ENCODE measurements at regions not wholly inside any gene's neighbourhood (a gene's known extent, or its start where the extent isn't known, plus 50 kb on each side); places are given as distances from the start of the nearest gene placed in this dataset.
A peak's percentile ranks its signal among the peaks of the same experiment; 100 is the strongest.

GRCh38 chr14:98182393-98183055 lies 1089.5 kb downstream of the BCL11B start:
- DNase-seq = no peak

- DNase-seq = no peak
Observed at GRCh38 chr14:98183556-98183955, 1088.4 kb downstream of the BCL11B start.

GRCh38 chr14:98184457-98184856 lies 1087.5 kb downstream of the BCL11B start:
- no peak for DNase-seq

- DNase-seq = no peak
Observed at GRCh38 chr14:98185036-98185435, 1087.0 kb downstream of the BCL11B start.

- DNase-seq = no peak
Observed at GRCh38 chr14:98186140-98186539, 1085.9 kb downstream of the BCL11B start.

- no peak for DNase-seq
Observed at GRCh38 chr14:98187281-98187680, 1084.7 kb downstream of the BCL11B start.

GRCh38 chr14:98189062-98189461 lies 1082.9 kb downstream of the BCL11B start:
- no peak for DNase-seq

- no peak for DNase-seq
Observed at GRCh38 chr14:98189511-98189910, 1082.5 kb downstream of the BCL11B start.

- DNase-seq = no peak
Observed at GRCh38 chr14:98189944-98190343, 1082.1 kb downstream of the BCL11B start.

GRCh38 chr14:98192946-98193345 lies 1079.1 kb downstream of the BCL11B start:
- no peak for DNase-seq

GRCh38 chr14:98194821-98195220 lies 1077.2 kb downstream of the BCL11B start:
- no peak for DNase-seq

GRCh38 chr14:98195256-98195655 lies 1076.7 kb downstream of the BCL11B start:
- DNase-seq = no peak

GRCh38 chr14:98197933-98198332 lies 1074.1 kb downstream of the BCL11B start:
- no peak for DNase-seq

- DNase-seq = peak; percentile 11
Observed at GRCh38 chr14:98198385-98198784, 1073.6 kb downstream of the BCL11B start.

- DNase-seq = no peak
Observed at GRCh38 chr14:98200601-98201000, 1071.4 kb downstream of the BCL11B start.

- DNase-seq = no peak
Observed at GRCh38 chr14:98203421-98203820, 1068.6 kb downstream of the BCL11B start.

GRCh38 chr14:98204139-98204538 lies 1067.9 kb downstream of the BCL11B start:
- no peak for DNase-seq

- no peak for DNase-seq
Observed at GRCh38 chr14:98207415-98207814, 1064.6 kb downstream of the BCL11B start.

GRCh38 chr14:98208211-98208611 lies 1063.8 kb downstream of the BCL11B start:
- no peak for DNase-seq

GRCh38 chr14:98208943-98209342 lies 1063.1 kb downstream of the BCL11B start:
- DNase-seq = no peak

GRCh38 chr14:98210045-98210672 lies 1061.8 kb downstream of the BCL11B start:
- DNase-seq = peak; percentile 40

GRCh38 chr14:98217530-98217929 lies 1054.5 kb downstream of the BCL11B start:
- DNase-seq = no peak

- no peak for DNase-seq
Observed at GRCh38 chr14:98218218-98218617, 1053.8 kb downstream of the BCL11B start.

- DNase-seq = no peak
Observed at GRCh38 chr14:98219638-98220037, 1052.4 kb downstream of the BCL11B start.

GRCh38 chr14:98223106-98223505 lies 1048.9 kb downstream of the BCL11B start:
- DNase-seq = no peak
